ENCODE measurements at regions not wholly inside any gene's neighbourhood (a gene's known extent, or its start where the extent isn't known, plus 50 kb on each side); places are given as distances from the start of the nearest gene placed in this dataset.
"Not testable (repeated sequence)": the region's sequence is repeated elsewhere in the genome, so short reads cannot be mapped to it uniquely, and the experiment has no call there.

DNA sequence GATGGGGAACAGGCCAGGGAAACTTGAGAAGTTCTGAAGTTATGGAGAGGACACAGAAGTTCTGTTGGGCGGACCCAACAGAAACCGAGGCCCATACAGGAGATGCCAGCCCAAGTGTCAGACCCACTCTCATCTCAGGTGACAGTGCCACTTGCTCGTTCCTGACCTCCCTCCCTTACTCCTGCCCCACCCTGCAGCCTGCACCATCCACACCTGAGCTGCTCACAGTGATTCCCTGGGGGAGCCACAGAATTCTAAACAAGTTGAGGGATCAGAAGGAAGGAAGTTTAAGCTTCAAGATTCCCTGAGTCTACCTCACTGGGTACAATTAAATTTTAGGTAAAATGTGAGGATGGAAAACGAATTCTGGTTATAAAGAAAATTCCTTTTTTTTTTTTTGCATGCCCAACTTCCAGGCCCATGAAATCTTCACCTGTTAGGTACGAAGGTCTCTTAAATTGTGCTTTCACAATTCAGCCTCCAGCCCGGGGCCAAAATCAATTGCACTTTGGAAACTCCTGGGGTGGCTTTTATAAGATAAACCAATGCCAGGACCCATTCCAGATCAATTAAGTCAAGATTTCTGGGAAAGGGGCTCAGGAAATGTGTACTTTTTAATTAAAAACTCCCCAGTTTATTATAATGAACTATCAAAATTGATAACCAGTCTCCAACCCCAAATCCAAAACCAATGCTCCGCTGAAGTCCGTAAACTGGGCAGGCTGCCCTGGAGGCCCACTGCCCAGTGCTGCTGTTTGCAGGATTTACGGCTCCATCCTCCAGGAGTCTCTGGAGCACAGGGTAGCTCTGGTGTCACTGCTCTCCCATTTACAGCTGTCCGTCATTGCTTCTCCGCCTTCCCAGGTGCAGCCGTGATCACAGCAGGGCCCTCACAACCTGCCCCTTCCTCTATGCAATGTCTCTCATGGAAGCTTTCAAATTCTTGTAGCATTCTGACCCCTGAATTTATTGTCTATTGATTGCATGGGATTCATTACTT lies 643.5 kb downstream of the UQCRFS1 start:
- DNase-seq (ENCODE audit: low read depth in 3 of 3): no peak

DNA sequence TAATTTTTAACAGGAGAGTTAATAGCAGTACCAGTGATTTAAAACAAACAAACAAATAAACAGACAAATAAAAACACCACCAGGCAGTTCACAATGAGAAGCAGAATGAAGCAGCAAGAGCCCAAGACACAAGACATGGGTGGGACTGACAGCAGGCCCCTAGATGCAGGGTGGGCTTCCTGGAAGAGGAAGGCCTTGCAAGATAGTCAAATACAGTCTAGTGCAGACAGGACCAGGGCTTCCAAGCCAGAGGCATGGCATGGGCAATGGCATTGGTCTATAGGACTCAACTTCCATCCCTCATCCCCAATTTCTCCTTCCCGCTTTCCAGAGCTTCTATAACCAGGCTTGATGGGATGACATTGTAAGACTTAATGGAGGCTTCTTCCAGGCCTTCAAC lies 645.1 kb downstream of the UQCRFS1 start:
- no peak for DNase-seq (ENCODE audit: low read depth in 3 of 3)

DNA sequence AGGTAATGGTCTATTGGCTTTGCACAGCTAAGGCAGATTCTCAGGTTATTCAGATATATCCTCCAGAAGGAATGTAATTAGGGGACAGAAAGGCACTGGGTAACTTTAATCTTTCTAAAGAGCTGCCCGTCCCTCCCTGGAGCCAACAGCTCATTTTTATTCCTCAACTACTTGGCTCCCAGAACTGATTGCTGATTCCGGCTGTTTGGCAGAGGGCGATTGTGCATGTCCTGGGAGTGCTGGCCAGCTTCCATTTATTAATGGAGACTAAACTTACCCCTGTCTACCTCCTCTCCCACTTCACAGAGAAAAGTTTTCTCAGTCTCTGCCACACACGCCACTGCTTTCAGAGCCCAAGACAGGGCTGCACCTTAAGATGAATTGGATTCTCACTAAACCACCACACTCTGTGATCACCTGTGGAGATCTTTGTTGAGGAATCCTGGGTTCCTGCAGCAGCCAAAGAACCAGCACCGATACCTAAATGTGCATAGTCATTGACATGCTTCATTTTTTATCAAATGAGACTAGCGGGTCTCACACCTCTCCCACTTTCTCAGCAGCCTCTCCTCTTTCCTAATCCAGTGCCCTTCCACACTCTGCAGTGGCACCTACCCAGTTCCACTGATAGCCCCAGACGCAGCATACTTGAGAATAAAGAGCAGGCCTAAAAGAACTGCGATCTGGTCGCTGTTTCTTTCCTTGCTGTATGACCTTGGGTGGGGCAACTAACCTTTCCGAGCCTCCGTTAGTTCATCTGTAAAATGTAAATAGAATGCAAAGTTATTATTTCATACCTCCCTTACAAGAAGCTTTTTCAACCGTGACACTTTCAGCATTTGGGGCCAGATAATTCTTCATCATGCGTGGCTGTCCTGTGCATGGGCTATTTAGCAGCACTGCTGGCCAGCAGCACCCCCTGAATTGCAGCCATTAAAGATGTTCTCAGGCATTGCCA lies 648.7 kb downstream of the UQCRFS1 start:
- no peak for DNase-seq (ENCODE audit: low read depth in 3 of 3)

DNA sequence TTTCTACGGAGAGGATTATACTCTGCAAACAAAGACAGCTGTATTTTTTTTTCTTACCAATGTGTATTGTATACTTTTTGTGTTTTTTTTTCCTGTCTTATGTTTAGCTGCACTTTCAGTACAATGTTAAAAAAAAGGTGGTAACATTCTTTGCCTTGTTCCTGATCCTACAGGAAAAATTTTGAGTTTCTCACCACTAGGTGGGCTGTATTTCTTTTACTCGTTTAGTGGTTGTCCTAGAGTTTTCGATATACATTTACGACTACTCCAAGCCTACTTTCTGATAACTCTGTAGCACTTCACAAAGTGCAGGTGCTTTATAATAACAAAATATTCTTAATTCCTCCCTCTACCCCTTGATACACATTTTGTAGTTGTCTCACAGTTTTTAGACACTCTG lies 652.2 kb downstream of the UQCRFS1 start:
- no peak for DNase-seq (ENCODE audit: low read depth in 3 of 3)

DNA sequence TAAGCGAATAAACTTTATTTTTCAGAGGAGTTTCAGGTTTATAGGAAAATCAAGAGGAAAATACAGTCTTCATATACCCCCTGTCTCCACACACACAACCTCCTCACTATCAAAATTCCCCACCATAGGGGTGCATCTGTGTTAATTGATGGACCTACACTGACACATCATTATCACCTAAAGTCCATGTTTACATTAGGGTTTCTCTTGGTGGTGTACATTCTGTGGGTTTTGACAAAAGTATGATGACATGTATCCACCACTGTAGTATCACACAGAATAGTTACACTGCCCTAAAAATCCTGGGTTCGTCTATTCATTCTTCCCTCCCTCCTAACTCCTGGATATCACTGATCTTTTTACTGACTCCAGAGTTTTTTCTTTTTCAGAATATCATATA lies 654.2 kb downstream of the UQCRFS1 start:
- DNase-seq (ENCODE audit: low read depth in 3 of 3): no peak

DNA sequence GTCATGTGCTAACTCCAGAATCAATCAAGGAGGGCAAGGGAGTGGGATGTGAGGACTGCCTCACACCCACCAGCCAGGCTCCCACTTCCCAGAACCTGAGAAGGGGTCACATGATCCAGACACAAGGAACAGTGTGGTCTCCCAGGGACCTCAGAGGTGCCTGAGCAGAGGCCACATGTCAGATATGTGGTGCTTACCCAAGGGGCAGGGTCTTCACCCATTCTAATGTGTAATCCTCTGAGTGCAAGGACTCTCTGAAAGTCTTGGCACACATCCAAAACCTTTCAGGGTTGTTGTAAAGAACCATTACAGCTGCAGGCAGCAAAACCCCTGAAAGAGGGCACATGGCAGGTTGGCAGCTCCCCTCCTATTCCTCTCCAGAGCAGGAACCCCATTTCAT lies 656.6 kb downstream of the UQCRFS1 start:
- DNase-seq (ENCODE audit: low read depth in 3 of 3): no peak

DNA sequence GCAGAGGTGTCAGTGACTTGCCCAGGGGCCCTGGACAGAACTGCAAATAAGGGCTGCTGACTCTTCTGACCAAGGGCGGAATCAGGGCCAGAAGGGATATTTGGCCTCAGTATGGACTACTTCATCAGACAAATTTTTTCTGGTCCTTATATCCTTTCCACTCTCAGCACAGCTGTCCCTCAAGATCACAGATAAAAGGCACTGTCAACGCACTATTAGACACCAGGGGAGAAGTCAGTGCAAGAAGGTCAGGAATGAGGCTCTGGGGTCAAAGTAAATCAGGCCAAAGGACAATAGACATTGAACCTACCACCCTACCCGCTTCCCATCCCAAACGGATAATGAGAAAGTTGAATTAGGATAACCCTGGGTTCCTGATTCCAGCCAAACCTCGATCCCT lies 657.6 kb downstream of the UQCRFS1 start:
- DNase-seq (ENCODE audit: low read depth in 3 of 3): no peak

DNA sequence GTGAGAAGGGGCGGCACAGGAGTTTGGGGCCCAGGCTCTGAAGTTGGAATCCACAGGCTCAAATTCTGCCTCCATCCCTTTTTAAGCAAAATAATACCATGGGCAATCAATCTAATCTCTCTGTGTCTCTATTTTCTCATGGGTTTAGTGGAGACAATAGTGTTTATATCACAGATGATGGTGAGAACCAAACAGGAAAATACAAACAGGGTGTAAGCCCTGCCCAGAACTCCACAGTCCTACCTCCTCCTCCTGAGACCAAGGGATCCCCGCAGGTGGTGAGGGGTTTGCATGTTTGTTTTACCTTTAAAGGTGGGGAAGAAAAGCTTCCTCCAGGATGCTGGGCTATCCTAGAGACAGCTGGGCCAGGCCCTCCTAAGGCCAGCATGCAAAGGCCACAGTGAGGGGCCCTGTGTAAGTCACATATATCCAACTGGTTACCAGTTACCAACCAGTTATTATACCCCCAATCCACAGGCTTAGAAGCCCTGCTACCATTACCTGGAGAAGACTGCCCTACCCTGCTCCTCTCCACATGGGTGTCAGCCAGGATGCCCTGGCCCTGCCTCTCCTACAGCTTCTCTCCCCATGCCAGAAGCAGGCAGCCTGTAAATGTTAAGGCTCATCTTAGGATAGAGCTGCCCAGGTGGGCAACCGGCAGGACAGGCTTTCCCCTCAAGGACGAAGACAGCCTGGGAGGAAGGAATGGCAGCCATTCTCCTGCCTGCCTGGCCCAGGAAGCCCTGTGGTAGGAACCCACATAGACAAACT lies 658.4 kb downstream of the UQCRFS1 start:
- no peak for DNase-seq (ENCODE audit: low read depth in 3 of 3)

DNA sequence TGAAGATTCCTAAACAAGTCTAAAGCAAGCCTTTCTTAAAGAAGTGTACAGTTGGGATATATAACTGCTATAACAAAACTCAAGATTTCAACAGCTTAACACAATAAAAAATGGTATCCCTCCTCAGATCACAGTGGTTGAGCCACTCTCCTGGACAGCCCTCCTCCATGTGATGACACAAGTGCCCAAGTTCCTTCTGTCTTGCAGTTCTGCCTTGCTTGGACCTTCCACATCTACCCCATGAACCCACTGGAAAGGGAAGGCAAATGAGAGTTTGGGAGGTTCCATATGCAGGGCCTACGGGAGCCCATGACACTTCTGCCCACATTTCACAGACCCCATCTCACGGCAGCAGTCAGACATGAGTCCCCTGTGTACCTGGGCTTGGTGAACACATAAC lies 659.2 kb downstream of the UQCRFS1 start:
- DNase-seq (ENCODE audit: low read depth in 3 of 3): no peak

DNA sequence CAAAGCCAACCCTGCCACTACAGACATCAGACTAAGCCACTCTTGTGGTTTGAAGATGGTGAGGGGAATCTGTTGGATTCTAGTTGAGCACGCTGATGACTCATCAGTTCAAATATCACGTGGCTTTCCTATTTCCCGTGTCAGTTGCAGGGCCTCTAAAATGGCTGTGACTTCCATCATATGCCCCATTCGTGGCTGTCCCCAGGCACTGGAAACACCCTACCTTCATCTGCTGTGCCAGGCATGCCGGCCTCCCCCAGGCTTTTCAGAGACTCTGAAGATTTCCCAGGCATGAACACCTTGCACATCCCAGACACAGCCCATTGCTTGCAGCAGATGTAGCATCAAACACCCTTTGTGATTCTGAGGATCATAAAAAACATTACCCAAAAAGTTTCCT lies 659.9 kb downstream of the UQCRFS1 start:
- DNase-seq (ENCODE audit: low read depth in 3 of 3): no peak

DNA sequence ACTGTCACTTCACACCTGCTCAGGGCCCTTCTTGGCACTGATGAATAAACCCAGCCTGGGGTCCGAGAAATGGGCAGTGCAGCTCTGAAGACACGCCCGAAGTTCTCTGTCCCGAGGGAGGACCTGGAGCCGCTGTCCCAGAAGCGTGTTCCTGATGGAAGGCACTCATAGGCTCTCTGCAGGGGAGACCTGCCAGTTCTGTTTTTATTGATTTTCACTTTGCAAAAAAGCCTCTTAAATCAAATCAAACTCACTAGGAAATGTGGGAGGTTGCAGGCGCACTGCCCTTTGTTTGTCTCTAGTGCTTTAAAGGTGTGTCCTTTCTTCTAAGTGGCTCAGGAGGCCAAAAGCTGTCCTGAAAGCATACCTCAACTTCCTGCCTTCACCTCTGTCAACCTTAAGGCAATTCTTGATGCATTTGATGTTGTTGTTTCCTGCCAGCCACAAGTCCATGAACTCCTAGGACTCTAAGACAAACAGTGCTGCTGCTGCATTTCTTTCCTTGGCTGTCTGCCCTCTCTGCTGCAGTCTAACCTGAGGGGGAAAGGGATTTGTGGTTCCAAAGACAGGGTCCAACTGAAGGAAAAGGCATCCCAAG lies 663.2 kb downstream of the UQCRFS1 start:
- DNase-seq (ENCODE audit: low read depth in 3 of 3): no peak

DNA sequence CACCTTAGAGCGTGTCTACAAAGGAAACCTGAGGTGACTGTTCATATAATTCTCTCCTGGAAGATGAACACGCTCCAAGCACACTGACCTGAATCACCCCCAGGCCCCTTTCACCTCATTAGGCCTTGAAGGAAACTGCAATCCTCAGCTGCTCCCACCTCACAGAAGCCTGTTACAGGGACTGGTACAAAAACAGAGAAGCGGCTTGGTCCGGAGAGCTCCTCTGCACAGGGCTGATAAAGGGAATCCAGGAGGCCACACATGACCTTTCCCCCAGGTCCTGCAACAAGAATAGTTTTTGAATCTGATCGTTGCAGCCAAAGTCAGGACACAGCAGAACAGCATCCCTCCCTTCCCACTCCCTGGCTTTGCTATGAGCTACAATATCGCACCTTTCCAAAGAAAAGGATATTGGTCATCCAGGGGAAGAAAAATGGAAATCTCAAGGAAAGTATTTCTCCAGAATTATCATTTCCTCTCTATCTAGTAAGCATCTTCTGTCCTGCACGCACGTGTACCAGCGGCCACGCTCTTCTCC lies 666.7 kb downstream of the UQCRFS1 start:
- no peak for DNase-seq (ENCODE audit: low read depth in 3 of 3)

DNA sequence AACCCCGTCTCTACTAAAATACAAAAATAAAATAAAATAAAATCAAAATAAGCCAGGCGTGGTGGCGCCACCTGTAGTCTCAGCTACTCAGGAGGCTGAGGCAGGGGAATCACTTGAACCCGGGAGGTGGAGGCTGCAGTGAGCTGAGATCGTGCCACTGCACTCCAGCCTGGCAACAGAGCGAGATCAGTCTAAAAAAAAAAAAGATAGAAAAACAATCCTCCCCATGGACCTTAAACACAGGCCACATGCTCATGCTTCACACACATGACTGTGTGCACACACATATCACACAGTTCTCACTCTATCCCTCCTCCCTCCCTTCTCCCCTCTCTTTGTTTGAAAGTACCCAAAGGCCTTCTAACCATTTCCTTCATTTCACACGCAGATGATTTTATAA lies 667.6 kb downstream of the UQCRFS1 start:
- not testable (repeated sequence) for DNase-seq (ENCODE audit: low read depth in 3 of 3)

DNA sequence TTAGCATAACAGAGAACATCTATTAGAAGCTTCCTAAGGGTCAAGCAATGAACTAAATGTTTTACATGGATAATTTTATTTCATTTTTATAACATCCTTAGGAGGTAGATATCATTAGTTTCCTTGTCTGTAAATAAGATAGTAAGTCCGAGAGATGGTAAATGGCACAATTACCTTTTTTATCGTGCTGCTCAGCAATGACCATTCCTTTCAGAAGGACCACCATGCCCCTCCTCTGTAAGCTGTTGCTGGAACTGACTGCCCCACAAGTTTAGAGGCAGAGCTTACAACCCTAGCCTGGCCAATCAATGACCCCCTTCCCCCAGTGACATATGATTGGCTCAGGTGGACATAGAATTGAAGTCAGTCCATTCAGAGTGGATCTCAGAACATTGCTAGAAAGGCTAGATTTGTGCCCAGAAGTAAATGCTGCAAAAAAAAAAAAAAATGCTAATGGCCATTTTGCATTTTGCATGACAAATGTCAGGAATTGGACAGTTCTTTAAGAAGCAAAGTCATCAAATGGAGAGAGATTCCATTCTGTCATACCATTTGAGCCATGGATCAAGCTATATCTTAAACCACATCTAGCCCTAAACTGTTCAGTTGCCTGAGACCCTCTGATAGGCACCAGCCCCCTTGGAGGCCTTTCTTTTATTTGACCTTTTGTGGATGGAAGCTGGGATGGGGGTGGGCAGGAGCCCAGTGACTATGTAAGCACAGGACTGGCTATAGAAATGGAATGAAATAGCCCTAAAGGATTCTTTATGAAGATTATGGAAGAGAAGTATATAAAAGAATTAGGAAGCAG lies 668.3 kb downstream of the UQCRFS1 start:
- DNase-seq (ENCODE audit: low read depth in 3 of 3): no peak

DNA sequence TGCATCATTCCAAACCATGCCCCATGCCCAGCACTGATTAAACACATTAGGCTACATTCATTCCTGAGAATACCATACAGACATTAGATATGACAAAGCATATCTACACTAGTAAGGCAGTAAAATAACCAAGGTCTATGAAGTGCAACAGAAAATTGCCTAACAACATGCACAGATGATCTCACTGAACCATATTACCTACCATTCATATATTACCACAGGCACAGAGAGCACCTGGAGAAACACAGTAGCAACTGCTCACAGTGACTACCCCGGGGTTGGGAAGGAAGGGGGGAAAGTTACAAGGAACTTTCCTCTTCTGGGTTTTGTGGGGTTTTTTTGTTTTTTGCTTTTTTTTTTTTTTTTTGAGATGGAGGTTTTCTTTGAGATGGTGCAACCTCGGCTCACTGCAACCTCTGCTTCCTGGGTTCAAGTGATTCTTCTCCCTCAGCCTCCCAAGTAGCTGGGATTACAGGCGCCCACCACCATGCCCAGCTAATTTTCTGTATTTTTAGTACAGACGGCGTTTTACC lies 669.6 kb downstream of the UQCRFS1 start:
- DNase-seq (ENCODE audit: low read depth in 3 of 3): no peak

DNA sequence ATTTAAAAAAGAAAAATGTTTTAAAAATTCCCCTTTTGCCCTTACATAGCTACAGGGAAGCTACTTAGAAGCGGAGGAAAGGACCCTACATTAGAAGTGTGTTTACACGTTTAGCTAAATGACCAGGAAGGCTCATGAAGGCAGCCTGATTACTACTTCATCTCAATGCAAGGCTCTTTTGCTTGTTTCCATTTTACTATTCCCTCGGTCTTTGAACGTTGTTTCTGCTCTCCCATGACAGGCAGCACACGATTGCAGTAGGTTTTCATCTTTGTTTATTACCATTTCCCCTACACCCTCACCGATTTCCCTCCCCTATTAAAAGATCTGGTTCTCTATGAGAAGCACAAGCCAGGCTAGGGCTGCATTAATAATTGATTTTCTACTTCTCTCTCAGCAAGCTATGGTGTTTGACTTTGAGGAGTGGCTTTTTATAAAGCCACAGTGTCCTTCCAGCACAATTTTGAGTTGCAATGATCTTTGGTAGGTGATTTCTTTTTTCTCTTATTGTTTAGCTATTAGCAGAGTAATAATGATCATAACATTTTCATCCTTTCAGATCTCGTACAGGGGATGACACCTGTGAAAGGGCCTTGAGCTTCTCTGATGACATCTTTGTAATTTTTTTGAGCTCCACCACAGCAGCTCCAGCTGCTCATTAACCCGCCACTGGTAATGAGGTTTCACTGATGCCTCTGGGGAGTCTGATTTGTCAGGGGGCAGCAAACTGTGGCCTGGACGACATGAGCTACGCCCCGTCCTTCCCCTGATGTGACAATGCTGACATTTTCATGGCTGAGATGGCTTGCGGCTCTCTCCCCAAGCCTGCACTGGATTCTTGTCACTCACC lies 670.3 kb downstream of the UQCRFS1 start:
- DNase-seq (ENCODE audit: low read depth in 3 of 3): no peak

DNA sequence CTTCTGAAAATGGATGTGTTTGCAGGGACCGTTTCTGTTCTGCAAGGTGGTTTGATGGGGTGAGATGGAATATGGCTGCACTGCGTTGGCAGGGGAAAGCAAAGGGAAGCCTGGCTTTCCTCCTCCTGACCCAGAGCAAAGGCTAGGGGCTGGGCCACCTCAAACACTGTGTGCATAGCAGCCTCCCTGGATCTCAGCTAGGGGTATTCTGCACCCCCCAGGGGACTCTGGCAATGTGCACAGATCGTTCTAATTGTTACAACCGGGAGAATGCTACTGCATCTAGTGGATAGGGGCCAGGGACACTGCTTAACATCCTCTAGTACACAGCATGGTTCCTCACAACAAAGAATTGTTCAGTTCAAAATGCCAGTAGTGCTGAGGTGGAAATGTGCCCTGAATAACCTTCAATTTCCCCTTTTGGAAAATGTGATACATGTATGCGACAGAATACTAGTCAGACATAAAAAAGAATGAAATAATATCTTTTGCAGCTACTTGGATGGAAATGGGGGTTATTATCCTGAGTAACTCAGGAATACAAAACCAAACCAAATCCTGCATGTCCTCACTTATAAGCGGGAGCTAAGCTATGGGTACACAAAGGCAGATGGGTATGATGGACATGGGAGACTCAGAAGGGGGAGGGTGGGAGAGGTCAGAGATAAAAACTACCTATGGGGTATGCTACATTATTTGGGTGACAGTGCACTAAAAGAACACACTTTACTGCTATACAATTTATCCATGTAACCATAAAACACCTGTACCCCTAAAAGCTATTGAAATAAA lies 671.2 kb downstream of the UQCRFS1 start:
- DNase-seq (ENCODE audit: low read depth in 3 of 3): no peak

DNA sequence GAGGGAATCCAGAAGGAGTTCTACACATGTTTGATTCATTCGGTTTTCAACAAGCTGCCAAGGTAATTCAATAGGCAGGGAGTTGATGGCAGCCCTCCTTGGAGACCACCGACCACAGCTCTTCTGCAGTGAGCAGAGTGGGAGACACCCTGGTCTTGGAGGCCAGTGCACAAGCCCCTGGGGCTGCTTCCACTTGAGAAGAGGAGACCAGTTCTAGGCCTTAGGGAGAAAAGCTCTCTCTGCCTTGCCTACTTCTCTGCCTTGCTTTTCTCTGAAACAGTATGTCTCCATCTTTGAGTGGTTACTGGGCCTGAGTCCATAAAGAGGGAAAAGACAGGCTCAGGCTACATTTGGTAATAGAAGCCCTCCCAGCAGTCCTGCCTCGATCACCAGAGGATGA lies 671.9 kb downstream of the UQCRFS1 start:
- no peak for DNase-seq (ENCODE audit: low read depth in 3 of 3)

Data from stimulated activated CD4-positive, alpha-beta T cell treated with anti-CD3 and anti-CD28 coated beads, TNF-alpha, amount 100 ng/mL, for 4 hours (primary cell).